ENCODE measurements at regions not wholly inside any gene's neighbourhood (a gene's known extent, or its start where the extent isn't known, plus 50 kb on each side); places are given as distances from the start of the nearest gene placed in this dataset.

GRCh38 chr14:34059925-34060650 lies 109.2 kb upstream of the EGLN3 start:
- peak overlapping the region; percentile 58 for H3K9ac ChIP-seq (ENCODE audit: insufficient read depth, low read length)
- H3K27ac ChIP-seq (ENCODE audit: insufficient read depth, low read length), result peak overlapping the region; percentile 61
- peak overlapping the region; percentile 80 for H2AFZ ChIP-seq (ENCODE audit: low read length)
- H3K36me3 ChIP-seq (ENCODE audit: control insufficient read depth, insufficient read depth, low read length), result no peaks in the 10 kb centered on the region
- H3K9me3 ChIP-seq (ENCODE audit: control insufficient read depth, insufficient read depth, low read depth, low read length), result no peaks in the 10 kb centered on the region
- H3K27me3 ChIP-seq (ENCODE audit: control insufficient read depth, insufficient read depth, low read length), result no peaks in the 10 kb centered on the region
- H3K79me2 ChIP-seq (ENCODE audit: control insufficient read depth, insufficient read depth, low read length), result no peaks in the 10 kb centered on the region
- no peaks in the 10 kb centered on the region for H3K4me1 ChIP-seq (ENCODE audit: control insufficient read depth, extremely low read depth, insufficient read depth, low read length)
- H3K4me3 ChIP-seq (replicated peaks in 1 of 4; ENCODE audit: control extremely low read depth in 1 of 4, insufficient read depth in 1 of 4, low read depth in 3 of 4, low read length in 4 of 4), result peak overlapping the region; percentile 47 to 60 (median 54)
- TF ChIP-seq CTCF (conservative IDR thresholded peaks at IDR 0.05 in 1 of 2, IDR thresholded peaks at IDR 0.05 in 1 of 2; ENCODE audit: low read depth in 1 of 2, low read length in 2 of 2) (peak; percentile 12 to 19), EZH2 (IDR thresholded peaks at IDR 0.05; ENCODE audit: low read length, missing control alignments) (peak; percentile 25)
- peak overlapping the region; percentile 94 for H3K4me2 ChIP-seq (ENCODE audit: extremely low read depth, insufficient read depth, low read length)
- H4K20me1 ChIP-seq (ENCODE audit: control insufficient read depth, extremely low read depth, insufficient read depth, low read length), result no peaks in the 10 kb centered on the region
- peak; percentile 62 to 79 for DNase-seq (ENCODE audit: low read depth in 2 of 2)

GRCh38 chr14:34059037-34059924 lies 108.4 kb upstream of the EGLN3 start:
- H3K79me2 ChIP-seq (ENCODE audit: control insufficient read depth, insufficient read depth, low read length), result no peaks in the 10 kb centered on the region
- TF ChIP-seq EZH2 (IDR thresholded peaks at IDR 0.05; ENCODE audit: low read length, missing control alignments) (no peak), CTCF (conservative IDR thresholded peaks at IDR 0.05 in 1 of 2, IDR thresholded peaks at IDR 0.05 in 1 of 2; ENCODE audit: low read depth in 1 of 2, low read length in 2 of 2) (no peak)
- no peaks in the 10 kb centered on the region for H3K27me3 ChIP-seq (ENCODE audit: control insufficient read depth, insufficient read depth, low read length)
- H3K4me3 ChIP-seq (replicated peaks in 1 of 4; ENCODE audit: control extremely low read depth in 1 of 4, insufficient read depth in 1 of 4, low read depth in 3 of 4, low read length in 4 of 4), result peak overlapping the region; percentile 47 to 60 (median 54)
- H4K20me1 ChIP-seq (ENCODE audit: control insufficient read depth, extremely low read depth, insufficient read depth, low read length), result no peaks in the 10 kb centered on the region
- H3K4me2 ChIP-seq (ENCODE audit: extremely low read depth, insufficient read depth, low read length), result peak overlapping the region; percentile 94
- peak overlapping the region; percentile 58 for H3K9ac ChIP-seq (ENCODE audit: insufficient read depth, low read length)
- H3K9me3 ChIP-seq (ENCODE audit: control insufficient read depth, insufficient read depth, low read depth, low read length), result no peaks in the 10 kb centered on the region
- no peak overlapping the region for H3K27ac ChIP-seq (ENCODE audit: insufficient read depth, low read length)
- no peaks in the 10 kb centered on the region for H3K36me3 ChIP-seq (ENCODE audit: control insufficient read depth, insufficient read depth, low read length)
- H3K4me1 ChIP-seq (ENCODE audit: control insufficient read depth, extremely low read depth, insufficient read depth, low read length), result no peaks in the 10 kb centered on the region
- DNase-seq (ENCODE audit: low read depth in 2 of 2), result no peak
- H2AFZ ChIP-seq (ENCODE audit: low read length), result peak overlapping the region; percentile 80

- Histone ChIP-seq H3K79me2 (ENCODE audit: control insufficient read depth, insufficient read depth, low read length) (no peaks in the 10 kb centered on the region), H3K9me3 (ENCODE audit: control insufficient read depth, insufficient read depth, low read depth, low read length) (no peaks in the 10 kb centered on the region), H3K36me3 (ENCODE audit: control insufficient read depth, insufficient read depth, low read length) (no peaks in the 10 kb centered on the region), H3K4me3 (replicated peaks in 1 of 4; ENCODE audit: control extremely low read depth in 1 of 4, insufficient read depth in 1 of 4, low read depth in 3 of 4, low read length in 4 of 4) (no peak overlapping the region), H2AFZ (ENCODE audit: low read length) (no peak overlapping the region), H3K4me1 (ENCODE audit: control insufficient read depth, extremely low read depth, insufficient read depth, low read length) (no peaks in the 10 kb centered on the region), H3K4me2 (ENCODE audit: extremely low read depth, insufficient read depth, low read length) (no peak overlapping the region), H3K9ac (ENCODE audit: insufficient read depth, low read length) (no peak overlapping the region), H3K27ac (ENCODE audit: insufficient read depth, low read length) (no peak overlapping the region), H4K20me1 (ENCODE audit: control insufficient read depth, extremely low read depth, insufficient read depth, low read length) (no peaks in the 10 kb centered on the region), H3K27me3 (ENCODE audit: control insufficient read depth, insufficient read depth, low read length) (no peaks in the 10 kb centered on the region)
- TF ChIP-seq EZH2 (IDR thresholded peaks at IDR 0.05; ENCODE audit: low read length, missing control alignments), result no peak
- TF ChIP-seq CTCF (conservative IDR thresholded peaks at IDR 0.05 in 1 of 2, IDR thresholded peaks at IDR 0.05 in 1 of 2; ENCODE audit: low read depth in 1 of 2, low read length in 2 of 2), result no peak
- DNase-seq (ENCODE audit: low read depth in 2 of 2), result no peak
Measured at GRCh38 chr14:34058510-34058909, 107.6 kb upstream of the EGLN3 start.
